Ovary (tissue), 3 donors: ENCODE measurements at regions not wholly inside any gene's neighbourhood (a gene's known extent, or its start where the extent isn't known, plus 50 kb on each side); places are given as distances from the start of the nearest gene placed in this dataset.

ENCODE experiments used
- CTCF ChIP-seq, 3 donors: fragments of 450-650 bp in 2 of 3; fragments of 200-600 bp in 1 of 3; IDR thresholded peaks; one replicate each; pipeline versions ENCODE4 v1.5.1 to v1.8.0; 2016 to 2022; ENCODE audit warnings: antibody characterized with exemption in 3 of 3, mild to moderate bottlenecking in 1 of 3
- POLR2A ChIP-seq: fragments of 450-650 bp; IDR thresholded peaks from one replicate; pipeline ENCODE4 v1.6.1; 2017; ENCODE audit warnings: antibody characterized with exemption, mild to moderate bottlenecking, moderate library complexity
- donor health status: DM: no; HTN: no; CAD: no.

- TF ChIP-seq CTCF (IDR thresholded peaks at IDR 0.05) (no peak), POLR2A (no peak)
Measured at GRCh38 chr12:75937486-75937885, 94.1 kb downstream of the PHLDA1 start.
